NCI-H446 (cell line): ENCODE measurements at regions not wholly inside any gene's neighbourhood (a gene's known extent, or its start where the extent isn't known, plus 50 kb on each side); places are given as distances from the start of the nearest gene placed in this dataset.

ENCODE experiments used
- DNase-seq, 2 experiments: peaks; one replicate each; lab custom pipeline; 2025; lab: John Stamatoyannopoulos, UW

- no peak for DNase-seq
Measured at GRCh38 chr14:26928019-26928418, 330.2 kb upstream of the NOVA1 start.

GRCh38 chr14:26929361-26929760 is 331.5 kb upstream of the NOVA1 start:
- no peak for DNase-seq

- no peak for DNase-seq
Measured at GRCh38 chr14:26930576-26930975, 332.7 kb upstream of the NOVA1 start.

- no peak for DNase-seq
Measured at GRCh38 chr14:26932606-26933005, 334.8 kb upstream of the NOVA1 start.

GRCh38 chr14:26933431-26933830 is 335.6 kb upstream of the NOVA1 start:
- no peak for DNase-seq

- DNase-seq, result no peak
Measured at GRCh38 chr14:26934151-26934550, 336.3 kb upstream of the NOVA1 start.

- DNase-seq, result no peak
Measured at GRCh38 chr14:26935733-26936132, 337.9 kb upstream of the NOVA1 start.

- DNase-seq, result no peak
Measured at GRCh38 chr14:26938054-26938453, 340.2 kb upstream of the NOVA1 start.

GRCh38 chr14:26939755-26940154 is 341.9 kb upstream of the NOVA1 start:
- peak in 1 of 2 experiments; percentile 17 for DNase-seq

- DNase-seq, result no peak
Measured at GRCh38 chr14:26941521-26941920, 343.7 kb upstream of the NOVA1 start.

- DNase-seq, result no peak
Measured at GRCh38 chr14:26947265-26947664, 349.4 kb upstream of the NOVA1 start.

GRCh38 chr14:26959437-26959836 is 361.6 kb upstream of the NOVA1 start:
- DNase-seq, result no peak

- DNase-seq, result no peak
Measured at GRCh38 chr14:26959972-26960660, 362.3 kb upstream of the NOVA1 start.

GRCh38 chr14:26963711-26964110 is 365.9 kb upstream of the NOVA1 start:
- no peak for DNase-seq

GRCh38 chr14:26965490-26965889 is 367.7 kb upstream of the NOVA1 start:
- no peak for DNase-seq

GRCh38 chr14:26966908-26967307 is 369.1 kb upstream of the NOVA1 start:
- no peak for DNase-seq

- no peak for DNase-seq
Measured at GRCh38 chr14:26974965-26975364, 377.1 kb upstream of the NOVA1 start.

GRCh38 chr14:26982071-26982470 is 384.2 kb upstream of the NOVA1 start:
- no peak for DNase-seq

GRCh38 chr14:26984311-26985177 is 386.7 kb upstream of the NOVA1 start:
- DNase-seq, result peak; percentile 84 to 91

- DNase-seq, result no peak
Measured at GRCh38 chr14:26987744-26988363, 390.0 kb upstream of the NOVA1 start.

GRCh38 chr14:26990946-26991345 is 393.1 kb upstream of the NOVA1 start:
- DNase-seq, result no peak

- no peak for DNase-seq
Measured at GRCh38 chr14:26992403-26993115, 394.7 kb upstream of the NOVA1 start.
